Activated T-helper 2 cell treated with anti-CD3 and anti-CD28 coated beads, Interferon-gamma antibody, Interleukin-2, Interleukin-4, amounts not matched to agents 10 μg/mL and 5 μg/mL and 100 μg/mL, durations not matched to agents 14 hours and 24 hours and 36 hours (primary cell): ENCODE measurements at regions not wholly inside any gene's neighbourhood (a gene's known extent, or its start where the extent isn't known, plus 50 kb on each side); places are given as distances from the start of the nearest gene placed in this dataset.

Experiments
- DNase-seq: peaks from one replicate; pipeline ENCODE4 v3.0.0; 2021; ENCODE audit warnings: low spot score
- H3K27ac Mint-ChIP-seq: one replicate; pipeline ENCODE4 v1.8.0; 2021; ENCODE audit warnings: mixed read lengths
- H3K27me3 Mint-ChIP-seq: one replicate; pipeline ENCODE4 v1.8.0; 2021; ENCODE audit warnings: low read depth, mixed read lengths
- H3K36me3 Mint-ChIP-seq: one replicate; pipeline ENCODE4 v1.8.0; 2021; ENCODE audit warnings: low read depth, mixed read lengths
- H3K4me1 Mint-ChIP-seq: one replicate; pipeline ENCODE4 v1.8.0; 2021; ENCODE audit warnings: low read depth, mixed read lengths
- H3K4me3 Mint-ChIP-seq: one replicate; pipeline ENCODE4 v1.8.0; 2021; ENCODE audit warnings: low read depth, mild to moderate bottlenecking, moderate library complexity, mixed read lengths
- H3K9me3 Mint-ChIP-seq: one replicate; pipeline ENCODE4 v1.8.0; 2021; ENCODE audit warnings: mixed read lengths
- intact Hi-C: fragments of 100-400 bp; cut with micrococcal nuclease; formaldehyde crosslinking; loops from one replicate; pipeline ENCODE4 v1.15.1; 2023

- peaks cover 3% of the 10 kb centered on the region for H3K27me3 Mint-ChIP-seq
- intact Hi-C loops = loop anchor here (5.0 kb wide), 2 partner anchors 54 to 71 kb away; partner anchors contain the start of gene PPP2R5A
- H3K36me3 Mint-ChIP-seq = no peaks in the 10 kb centered on the region
- H3K4me3 Mint-ChIP-seq = no peak overlapping the region
- no peak overlapping the region for H3K27ac Mint-ChIP-seq
- DNase-seq = no peak
- peaks cover 48% of the 10 kb centered on the region for H3K4me1 Mint-ChIP-seq
- H3K9me3 Mint-ChIP-seq = no peaks in the 10 kb centered on the region
These were observed 51.9 kb upstream of the PPP2R5A start for GRCh38 chr1:212233321-212233720.

GRCh38 chr1:212234431-212235395 is 50.5 kb upstream of the PPP2R5A start:
- Mint-ChIP-seq H3K36me3 (no peaks in the 10 kb centered on the region), H3K4me3 (peak overlapping the region; percentile 22), H3K27ac (peak overlapping the region; percentile 69), H3K4me1 (peaks cover 49% of the 10 kb centered on the region), H3K27me3 (no peaks in the 10 kb centered on the region), H3K9me3 (no peaks in the 10 kb centered on the region)
- intact Hi-C loops = loop anchor here (2.0 to 5.0 kb wide), 4 partner anchors 16 to 112 kb away; partner anchors contain the start of gene PPP2R5A
- DNase-seq = no peak
